ENCODE measurements at regions not wholly inside any gene's neighbourhood (a gene's known extent, or its start where the extent isn't known, plus 50 kb on each side); places are given as distances from the start of the nearest gene placed in this dataset.

GRCh38 chr13:62407871-62408270, 992.2 kb upstream of the PCDH20 start:
- TF ChIP-seq CTCF (IDR thresholded peaks at IDR 0.05) = no peak
- no peak for TF ChIP-seq POLR2A (IDR thresholded peaks at IDR 0.05)
